Breast epithelium (tissue), 3 donors: ENCODE measurements at regions not wholly inside any gene's neighbourhood (a gene's known extent, or its start where the extent isn't known, plus 50 kb on each side); places are given as distances from the start of the nearest gene placed in this dataset.

ENCODE experiments used
- POLR2AphosphoS5 ChIP-seq, 3 donors: sonication (generic); formaldehyde crosslinking; IDR thresholded peaks; one replicate each; pipeline ENCODE4 v1.6.1; 2017; ENCODE audit warnings: antibody characterized with exemption in 3 of 3
- TF ChIP-seq, protein P1 (sequence below), 3 donors: fragments of 450-650 bp; IDR thresholded peaks; one replicate each; pipeline ENCODE4 v1.5.1; 2016 to 2017; ENCODE audit warnings: antibody characterized with exemption in 3 of 3, mild to moderate bottlenecking in 3 of 3, moderate library complexity in 3 of 3

DNA sequence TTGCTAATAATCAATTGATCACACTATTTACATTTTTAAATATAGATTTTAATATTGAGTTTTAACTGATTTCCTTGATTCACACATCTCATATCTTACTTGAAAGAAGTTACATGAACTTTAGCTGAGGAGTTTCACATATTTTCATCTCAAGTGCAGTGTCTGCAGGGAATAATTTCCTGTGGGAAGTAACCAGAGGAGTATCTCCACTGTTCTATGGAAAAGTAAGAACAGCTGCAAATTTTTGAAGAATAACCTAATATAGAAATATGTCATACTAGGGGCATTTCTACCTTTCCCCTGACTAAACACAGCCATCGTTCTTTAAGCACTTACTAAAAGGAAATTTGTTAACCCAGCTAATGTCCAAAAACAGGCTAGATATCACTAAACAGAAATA, 546.4 kb downstream of the EFNA5 start:
- TF ChIP-seq, protein P1, sequence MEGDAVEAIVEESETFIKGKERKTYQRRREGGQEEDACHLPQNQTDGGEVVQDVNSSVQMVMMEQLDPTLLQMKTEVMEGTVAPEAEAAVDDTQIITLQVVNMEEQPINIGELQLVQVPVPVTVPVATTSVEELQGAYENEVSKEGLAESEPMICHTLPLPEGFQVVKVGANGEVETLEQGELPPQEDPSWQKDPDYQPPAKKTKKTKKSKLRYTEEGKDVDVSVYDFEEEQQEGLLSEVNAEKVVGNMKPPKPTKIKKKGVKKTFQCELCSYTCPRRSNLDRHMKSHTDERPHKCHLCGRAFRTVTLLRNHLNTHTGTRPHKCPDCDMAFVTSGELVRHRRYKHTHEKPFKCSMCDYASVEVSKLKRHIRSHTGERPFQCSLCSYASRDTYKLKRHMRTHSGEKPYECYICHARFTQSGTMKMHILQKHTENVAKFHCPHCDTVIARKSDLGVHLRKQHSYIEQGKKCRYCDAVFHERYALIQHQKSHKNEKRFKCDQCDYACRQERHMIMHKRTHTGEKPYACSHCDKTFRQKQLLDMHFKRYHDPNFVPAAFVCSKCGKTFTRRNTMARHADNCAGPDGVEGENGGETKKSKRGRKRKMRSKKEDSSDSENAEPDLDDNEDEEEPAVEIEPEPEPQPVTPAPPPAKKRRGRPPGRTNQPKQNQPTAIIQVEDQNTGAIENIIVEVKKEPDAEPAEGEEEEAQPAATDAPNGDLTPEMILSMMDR (IDR thresholded peaks at IDR 0.05) = no peak
- no peak for TF ChIP-seq POLR2AphosphoS5 (IDR thresholded peaks at IDR 0.05)
